KBM-7 (cell line): ENCODE measurements at regions not wholly inside any gene's neighbourhood (a gene's known extent, or its start where the extent isn't known, plus 50 kb on each side); places are given as distances from the start of the nearest gene placed in this dataset.

Experiments used
- DNase-seq: peaks from one replicate; pipeline ENCODE4 v3.0.0-alpha.2; 2015
- in situ Hi-C: fragments of 300-500 bp; cut with MboI; formaldehyde crosslinking; loops from 2 replicates; pipeline ENCODE4 v1.14.3; 2020; ENCODE audit warnings: low sequenced_read_pairs, low pct_unique_long_range_greater_than_20kb, mixed read lengths

DNA sequence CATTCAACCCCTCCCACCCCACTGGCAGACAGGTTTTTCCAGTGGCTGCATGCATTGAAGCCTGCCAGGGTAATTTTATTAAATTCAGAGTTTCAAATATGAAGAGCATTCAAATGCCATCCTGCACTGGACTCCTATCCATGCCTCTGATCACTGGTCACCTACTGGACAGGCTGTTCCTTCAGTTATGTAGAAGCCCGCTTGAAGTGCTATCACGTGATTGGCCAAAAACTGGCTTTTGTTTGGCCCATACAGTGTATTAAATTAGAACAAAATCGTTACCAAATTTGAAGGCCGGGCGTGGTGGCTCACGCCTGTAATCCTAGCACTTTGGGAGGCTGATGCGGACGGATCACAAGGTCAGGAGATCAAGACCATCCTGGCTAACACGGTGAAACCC, 464.1 kb downstream of the TSN start:
- in situ Hi-C loops: no loop called here
- DNase-seq: no peak

DNA sequence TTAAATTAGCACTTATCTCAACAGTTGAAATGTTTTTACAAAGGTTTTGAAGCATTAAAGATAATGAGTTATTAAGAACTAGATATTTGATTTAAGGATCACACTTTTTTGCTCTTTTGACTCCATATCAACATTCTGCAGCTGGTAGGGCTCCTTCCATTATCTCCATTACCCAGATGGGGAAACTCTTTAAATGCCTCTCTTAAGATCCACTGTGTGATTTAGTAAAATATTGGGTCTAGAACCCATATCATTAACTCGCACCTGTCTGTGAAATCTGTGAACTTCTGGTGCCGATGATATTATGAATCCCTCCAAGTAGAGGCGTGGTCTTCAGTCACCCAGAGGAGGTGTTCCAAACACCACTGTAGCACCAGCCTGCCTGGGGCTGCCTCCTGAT, 466.2 kb downstream of the TSN start:
- DNase-seq: no peak
- in situ Hi-C loops: no loop called here

DNA sequence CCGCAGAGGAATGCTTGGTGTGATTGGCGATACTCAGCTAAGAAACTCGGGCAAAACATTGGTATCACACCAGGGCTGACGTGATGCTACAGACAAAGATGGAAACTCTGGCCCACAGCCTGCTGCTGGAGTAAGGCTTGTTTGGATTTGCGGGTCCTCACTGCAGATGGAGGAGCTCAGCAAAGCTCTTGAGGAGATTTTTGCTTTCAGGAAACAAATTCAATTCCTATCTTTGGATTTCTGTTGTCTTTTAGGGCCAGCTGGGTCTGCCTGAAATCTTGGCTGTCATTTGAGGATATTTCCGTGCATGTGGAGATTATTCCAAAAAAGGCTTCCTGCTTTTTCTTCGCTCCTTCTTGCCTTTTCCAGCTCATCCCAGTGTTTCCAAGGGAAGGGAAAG, 475.8 kb downstream of the TSN start:
- no peak for DNase-seq
- in situ Hi-C loops: no loop called here

DNA sequence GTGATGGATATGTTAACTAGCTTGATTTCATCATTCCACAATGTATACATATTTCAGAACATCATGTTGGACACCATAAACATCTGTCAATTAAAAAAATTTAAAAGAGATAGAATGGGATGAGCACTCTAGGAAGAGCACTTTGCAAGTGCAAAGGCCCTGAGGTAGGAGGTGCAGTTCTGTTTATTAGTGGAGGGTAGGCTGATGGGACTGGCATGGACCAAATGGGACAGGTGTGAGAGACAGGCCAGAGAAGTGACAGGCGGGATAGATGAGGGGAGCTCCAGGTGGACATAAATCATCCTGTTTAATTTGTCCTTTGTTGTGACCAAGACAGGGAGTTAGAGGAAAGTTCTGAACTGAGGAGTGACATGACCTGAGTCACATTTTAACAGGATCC, 477.9 kb downstream of the TSN start:
- DNase-seq: no peak
- in situ Hi-C loops: no loop called here

DNA sequence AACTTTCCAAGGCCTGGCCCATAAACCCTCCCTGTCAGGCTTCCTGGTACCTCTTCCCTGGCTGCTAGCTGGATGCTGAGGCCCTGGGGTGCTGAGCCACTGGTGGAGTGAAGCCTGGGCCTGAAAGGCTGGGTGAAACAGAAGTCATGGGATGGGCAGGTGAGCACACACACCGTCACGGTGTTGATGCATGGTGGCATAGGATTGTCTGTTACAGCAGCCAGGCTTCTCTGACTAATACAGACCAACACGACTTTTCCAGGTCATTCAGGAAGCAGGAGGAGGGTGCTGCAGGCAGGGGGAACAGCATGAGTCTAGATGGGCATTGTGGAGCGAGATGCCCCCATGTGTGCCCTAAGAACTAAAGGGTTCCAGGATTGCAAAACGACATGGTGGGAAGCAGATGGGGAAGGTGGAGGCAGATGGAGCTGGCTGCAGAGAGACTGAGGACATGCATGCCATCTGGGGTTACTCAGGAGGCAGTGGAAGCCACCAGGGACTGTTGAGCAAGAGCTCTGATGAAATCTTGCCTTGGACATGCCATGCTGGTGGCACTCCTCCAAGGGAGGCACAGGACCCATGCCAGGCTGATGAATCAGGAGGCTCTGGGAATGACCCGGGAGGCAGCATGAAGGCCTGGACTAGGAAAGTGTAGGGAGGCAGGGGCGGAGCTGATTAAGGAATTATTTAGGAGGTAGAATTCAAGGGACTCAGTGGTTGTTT, 480.9 kb downstream of the TSN start:
- in situ Hi-C loops: no loop called here
- no peak for DNase-seq

DNA sequence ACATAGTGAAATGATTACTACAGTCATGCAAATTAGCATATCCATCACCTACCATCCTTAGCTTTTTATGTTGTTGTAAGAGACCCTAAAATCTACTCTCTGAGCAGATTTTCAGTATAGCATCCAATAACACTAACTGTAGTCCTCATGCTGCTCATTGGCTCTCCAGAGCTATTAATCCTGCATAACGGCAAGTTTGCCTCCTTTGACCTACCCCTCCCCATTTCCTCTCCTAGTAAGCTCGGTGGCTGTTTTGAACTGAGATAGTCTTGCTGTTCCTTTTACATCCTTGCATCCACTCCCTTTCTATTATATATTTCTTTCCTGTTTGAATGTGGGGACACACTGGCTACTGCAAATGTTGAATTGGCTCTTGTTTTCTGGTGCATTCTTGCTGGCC, 481.5 kb downstream of the TSN start:
- in situ Hi-C loops: no loop called here

DNA sequence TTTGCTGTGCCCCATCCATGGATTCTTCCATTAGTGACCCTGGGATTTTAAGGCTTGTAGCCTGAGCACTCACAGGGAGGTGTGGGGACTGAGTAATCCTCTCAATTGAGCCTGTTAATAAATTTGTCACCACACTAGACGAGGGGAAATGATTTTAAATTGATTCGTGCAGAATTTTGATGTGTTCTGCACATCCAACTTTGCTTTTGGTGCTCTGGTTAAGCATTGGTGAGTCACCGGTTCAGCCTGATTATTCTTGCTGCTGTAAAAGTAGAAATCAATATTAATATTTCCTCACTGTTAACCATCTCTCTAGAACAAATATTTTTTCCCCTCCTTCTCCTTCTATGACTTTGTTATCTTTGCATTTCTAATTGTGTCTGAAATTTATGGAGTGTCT, 482.0 kb downstream of the TSN start:
- no peak for DNase-seq
- in situ Hi-C loops: no loop called here

More for the DNA sequence above, 481.5 kb downstream of the TSN start:
- DNase-seq: no peak

DNA sequence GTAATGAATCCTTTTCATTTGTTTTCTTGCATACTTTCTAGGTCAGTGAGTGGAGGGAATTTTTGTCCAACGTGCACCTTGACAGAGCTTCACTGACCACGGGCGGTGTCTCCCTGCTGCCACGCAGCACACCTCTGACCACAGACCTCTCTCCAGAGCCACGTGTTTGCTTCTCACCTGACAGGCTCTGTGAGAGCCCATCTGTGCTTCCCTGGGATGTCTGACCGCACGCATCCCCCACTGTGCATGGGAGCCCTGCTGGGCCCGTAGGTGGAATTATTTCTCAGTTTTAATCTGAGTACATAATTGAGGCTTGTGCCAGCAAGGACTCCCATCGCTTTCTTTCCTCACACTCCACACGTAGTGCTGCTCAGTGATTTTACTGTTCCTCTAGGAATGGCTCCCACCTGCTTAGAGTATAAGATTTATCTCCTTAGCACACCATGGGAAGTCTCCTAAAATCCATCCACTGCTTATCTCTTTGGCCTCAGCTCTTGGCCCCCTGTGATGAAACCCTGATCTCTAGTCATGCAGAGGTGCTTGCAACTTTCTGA, 482.6 kb downstream of the TSN start:
- in situ Hi-C loops: no loop called here
- no peak for DNase-seq

DNA sequence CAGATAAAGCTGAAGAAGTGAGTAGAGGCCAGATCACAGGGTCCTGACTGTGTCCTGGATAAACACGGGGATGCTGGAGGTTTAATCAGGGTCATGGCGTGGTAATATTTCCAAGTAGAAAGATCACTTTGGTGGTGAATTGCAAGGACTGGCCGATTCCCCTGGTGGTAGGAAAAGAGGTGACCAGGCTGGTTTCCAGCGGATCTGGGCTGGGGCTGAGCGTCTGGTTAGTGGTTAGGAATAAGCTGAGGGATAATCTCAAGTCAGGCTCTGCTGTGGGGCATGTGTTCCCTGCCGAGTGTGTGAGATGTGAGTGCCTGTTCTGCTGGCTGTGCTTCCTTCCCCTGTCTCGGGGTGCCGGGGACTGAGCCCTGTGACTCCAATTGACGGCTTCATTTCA, 484.0 kb downstream of the TSN start:
- no peak for DNase-seq
- in situ Hi-C loops: no loop called here

DNA sequence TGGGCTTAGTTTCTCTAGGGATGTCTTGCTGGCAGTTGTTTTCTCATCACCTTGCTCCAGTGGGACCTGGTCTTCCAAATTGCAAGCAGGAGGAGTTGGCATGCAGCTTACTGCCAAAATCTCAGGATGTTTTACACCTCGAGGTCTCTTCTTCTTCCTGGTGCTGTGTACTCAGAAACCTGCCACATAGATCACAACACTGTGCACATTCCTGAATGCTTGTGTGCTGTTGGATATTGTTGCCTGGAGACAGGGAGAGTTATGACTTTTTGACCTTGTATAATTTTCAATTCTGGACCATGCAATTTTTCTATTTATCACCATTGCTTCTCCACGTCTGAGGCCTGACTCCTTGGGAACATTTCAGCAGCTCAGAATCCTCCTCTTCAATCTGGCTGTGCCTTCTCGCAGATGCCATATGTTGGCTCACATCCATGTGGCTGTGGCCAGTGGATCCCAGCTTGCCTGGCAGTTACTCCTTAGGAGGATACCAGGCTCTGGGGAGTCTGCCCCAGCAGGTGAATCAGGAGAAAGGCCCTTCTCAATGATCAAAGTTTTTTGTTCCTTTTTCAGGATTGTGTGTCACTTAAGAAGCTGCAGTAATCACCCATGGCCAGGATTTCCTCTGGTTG, 489.3 kb downstream of the TSN start:
- in situ Hi-C loops: no loop called here
- no peak for DNase-seq

DNA sequence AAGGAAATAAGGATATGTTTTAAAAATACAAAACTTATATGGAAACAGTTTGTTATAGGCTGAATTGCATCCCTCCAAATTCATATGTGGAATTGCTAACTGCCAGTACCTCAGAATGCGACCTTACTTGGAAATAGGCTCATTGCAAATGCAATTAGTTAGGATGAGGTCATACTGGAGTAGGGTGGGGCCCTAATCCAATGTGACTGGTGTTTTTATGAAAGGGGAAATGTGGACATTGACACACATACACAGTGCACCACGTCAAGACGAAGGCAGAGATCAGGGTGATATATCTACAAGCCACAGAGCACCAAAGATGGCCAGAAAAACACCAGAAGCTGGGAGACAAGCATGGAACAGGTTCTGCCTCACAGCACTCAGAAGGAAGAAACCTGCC, 494.2 kb downstream of the TSN start:
- DNase-seq: no peak
- in situ Hi-C loops: no loop called here

DNA sequence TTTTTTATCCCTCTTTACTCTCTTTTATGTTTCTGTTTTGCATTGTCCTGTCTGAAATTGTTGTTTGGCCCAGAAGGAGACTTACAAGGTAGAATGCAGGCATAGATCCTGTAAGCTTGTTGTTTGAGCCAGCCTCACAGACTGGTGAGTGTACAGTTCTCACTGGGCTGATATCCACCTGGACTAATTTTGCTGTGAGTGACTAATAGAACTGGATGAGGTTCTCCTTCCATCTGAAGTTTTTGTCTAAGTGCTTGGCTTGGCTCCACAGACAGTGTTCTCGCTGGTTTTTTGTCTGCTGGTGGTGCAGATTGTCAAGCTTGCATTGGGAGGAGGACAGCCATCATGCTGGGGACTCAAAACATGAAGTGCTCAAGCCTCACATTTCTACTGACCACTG, 495.7 kb downstream of the TSN start:
- no peak for DNase-seq
- in situ Hi-C loops: no loop called here

DNA sequence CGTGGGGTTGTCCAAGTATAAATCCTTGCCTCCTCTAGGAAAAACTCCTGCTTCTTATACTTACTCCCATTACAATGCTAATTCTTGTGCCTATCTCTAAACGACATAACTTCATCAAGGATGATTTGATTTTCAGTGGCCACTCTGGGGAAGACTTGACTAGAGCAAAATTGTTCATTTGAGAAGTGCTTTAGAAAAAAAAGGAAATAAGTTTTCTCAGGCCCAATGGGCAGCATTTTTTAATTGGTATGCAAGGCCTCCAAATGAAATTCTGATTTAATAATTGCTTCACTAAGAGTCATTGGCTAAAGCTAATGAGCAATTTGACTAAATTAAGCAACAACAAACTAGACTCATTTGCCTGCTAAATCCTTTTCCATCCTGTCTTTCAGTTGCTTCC, 496.1 kb downstream of the TSN start:
- in situ Hi-C loops: no loop called here
- no peak for DNase-seq

DNA sequence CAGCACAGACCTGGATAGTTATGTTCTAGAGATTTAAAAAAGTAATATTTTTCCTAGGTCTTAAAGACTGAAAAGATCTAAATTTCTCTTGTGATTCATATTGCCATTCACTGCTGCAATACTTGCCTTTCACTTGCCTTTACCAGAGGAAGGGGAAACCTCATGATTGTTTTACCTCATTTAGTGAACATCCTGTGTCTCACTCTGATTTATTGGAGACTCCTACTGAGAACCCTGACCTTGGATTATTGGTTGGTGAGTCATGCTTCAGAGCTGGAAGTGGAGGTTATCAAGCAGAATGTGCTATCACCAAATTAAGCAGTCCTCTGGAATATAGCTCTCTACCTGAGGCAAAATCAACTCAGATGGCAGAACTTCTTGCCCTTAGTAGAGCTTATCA, 500.5 kb downstream of the TSN start:
- DNase-seq: no peak
- in situ Hi-C loops: no loop called here

DNA sequence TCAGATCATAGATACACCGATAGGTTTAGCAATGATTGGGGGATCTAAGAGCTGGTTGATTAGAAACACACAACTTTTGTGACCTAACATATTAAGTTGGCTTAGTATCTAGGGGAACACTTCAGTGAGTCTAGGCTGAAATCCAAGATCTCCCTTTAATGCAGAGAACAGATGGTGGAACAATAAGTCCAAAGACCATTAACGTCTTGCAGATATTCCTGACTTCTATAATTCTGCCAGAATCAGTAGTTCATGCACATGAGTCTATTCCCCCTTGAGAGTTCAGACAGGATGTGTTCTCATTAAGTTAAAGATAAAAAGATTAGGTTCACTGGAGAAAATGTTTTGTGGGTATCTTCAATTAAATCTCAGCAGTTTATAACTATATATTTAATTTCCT, 506.5 kb downstream of the TSN start:
- no peak for DNase-seq
- in situ Hi-C loops: no loop called here

DNA sequence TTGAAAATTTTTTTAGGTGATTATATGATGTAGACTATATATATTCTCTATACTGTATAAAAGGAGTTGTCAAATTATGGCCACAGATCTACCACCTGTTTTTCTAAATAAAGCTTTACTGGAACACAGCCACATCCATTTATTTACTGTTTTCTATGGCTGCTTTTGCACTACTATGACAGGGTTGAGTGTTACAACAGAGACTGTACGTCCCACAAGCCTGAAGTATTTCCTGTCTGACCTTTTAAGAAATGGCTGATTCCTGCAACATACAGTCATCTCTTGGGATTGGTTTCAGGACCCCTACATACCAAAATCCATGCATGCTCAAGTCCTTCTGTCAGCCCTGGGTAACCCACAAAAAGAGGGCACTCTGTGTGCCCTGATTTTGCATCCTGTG, 508.3 kb downstream of the TSN start:
- no peak for DNase-seq

DNA sequence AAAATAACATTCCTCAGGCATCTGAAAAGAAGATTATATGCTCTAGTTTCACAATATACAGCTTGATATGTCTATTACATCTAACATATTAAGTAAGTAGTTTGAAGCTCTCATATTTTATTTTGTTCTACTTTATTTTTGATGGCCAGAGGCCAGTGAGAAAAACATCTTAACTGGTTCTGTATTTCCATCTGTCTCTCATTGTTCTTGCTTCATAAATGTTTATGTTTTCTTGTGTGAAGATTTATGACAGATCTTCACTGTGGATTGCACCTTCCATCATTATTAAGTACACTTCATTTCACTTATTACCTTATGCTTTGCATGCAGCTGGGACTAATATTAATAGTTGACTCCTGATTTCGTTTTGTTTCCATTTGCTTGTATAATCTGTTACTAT, 511.2 kb downstream of the TSN start:
- in situ Hi-C loops: no loop called here
- no peak for DNase-seq

More for the DNA sequence above, 508.3 kb downstream of the TSN start:
- in situ Hi-C loops: no loop called here

DNA sequence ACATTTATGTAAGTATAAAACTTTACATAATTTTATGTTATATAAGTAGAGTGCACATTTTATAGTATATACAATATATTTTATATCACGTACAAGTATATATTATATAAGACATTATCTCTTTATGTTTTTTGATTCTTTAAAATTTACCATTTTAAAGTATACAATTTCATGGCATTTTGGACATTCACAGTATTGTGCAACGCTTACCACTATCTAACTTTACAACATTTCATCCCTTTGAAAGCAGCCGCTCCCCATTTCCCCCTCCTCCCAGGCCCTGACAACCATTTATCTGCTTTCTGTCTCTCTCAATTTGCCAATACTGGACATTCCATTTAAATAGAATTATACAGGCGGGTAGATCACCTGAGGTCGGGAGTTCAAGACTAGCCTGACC, 512.5 kb downstream of the TSN start:
- DNase-seq: no peak
- in situ Hi-C loops: no loop called here

DNA sequence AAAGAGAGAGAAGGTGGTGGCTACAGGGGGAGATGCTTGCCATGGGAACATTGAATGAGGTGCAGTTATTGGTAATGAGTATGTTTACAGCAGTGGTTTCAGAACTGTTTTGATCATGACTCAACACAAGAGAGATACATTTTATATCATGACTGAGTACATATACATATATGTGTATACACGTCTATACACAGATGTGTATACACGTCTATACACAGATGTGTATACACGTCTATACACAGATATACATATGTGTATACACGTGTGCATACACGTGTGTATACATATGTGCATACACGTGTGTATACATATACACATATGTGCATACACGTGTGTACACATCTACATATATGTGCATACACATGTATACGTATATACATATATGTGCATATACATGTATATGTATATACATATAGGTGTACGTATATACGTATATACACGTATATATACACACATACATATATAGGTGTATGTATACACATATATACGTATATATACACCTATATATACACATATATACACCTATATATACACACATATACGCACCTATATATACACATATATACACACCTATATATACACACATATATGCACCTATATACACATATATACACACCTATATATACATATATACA, 518.5 kb downstream of the TSN start:
- no peak for DNase-seq
- in situ Hi-C loops: no loop called here

DNA sequence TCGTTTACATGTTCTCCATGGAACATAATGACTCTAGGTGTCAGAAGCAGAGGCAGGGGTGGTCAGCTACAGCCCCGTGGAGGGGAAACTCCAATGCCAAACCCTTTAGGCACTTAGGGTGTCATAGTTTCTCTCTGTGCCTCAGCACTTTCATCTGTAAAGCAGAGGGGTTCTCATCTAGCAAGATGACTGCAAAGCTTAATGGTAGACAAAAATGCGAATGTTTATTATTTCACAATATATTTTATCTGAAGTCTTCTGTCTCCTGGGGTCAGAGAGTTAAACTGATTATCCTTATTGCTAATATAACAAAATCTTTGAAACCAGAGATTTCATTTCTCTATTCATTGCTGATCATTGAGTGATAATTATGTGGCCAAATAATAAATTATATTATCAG, 522.5 kb downstream of the TSN start:
- no peak for DNase-seq
- in situ Hi-C loops: loop anchor here (25.0 kb wide), 1 partner anchor 291 kb away; no protein-coding TSS in a partner anchor
